ENCODE measurements at regions not wholly inside any gene's neighbourhood (a gene's known extent, or its start where the extent isn't known, plus 50 kb on each side); places are given as distances from the start of the nearest gene placed in this dataset.
A peak's percentile ranks its signal among the peaks of the same experiment; 100 is the strongest.
"Not testable (repeated sequence)": the region's sequence is repeated elsewhere in the genome, so short reads cannot be mapped to it uniquely, and the experiment has no call there.

- DNase-seq, result no peak
Measured at GRCh38 chr6:99808992-99809391, 185.0 kb downstream of the MCHR2 start.

GRCh38 chr6:99810295-99810694 lies 183.7 kb downstream of the MCHR2 start:
- no peak for DNase-seq

GRCh38 chr6:99810942-99811620 lies 182.9 kb downstream of the MCHR2 start:
- no peak for DNase-seq

- no peak for DNase-seq
Measured at GRCh38 chr6:99811636-99812035, 182.4 kb downstream of the MCHR2 start.

GRCh38 chr6:99813565-99813964 lies 180.5 kb downstream of the MCHR2 start:
- no peak for DNase-seq

- no peak for DNase-seq
Measured at GRCh38 chr6:99814230-99814928, 179.6 kb downstream of the MCHR2 start.

- DNase-seq, result no peak
Measured at GRCh38 chr6:99816795-99817194, 177.2 kb downstream of the MCHR2 start.

- no peak for DNase-seq
Measured at GRCh38 chr6:99818161-99818560, 175.9 kb downstream of the MCHR2 start.

GRCh38 chr6:99819853-99820252 lies 174.2 kb downstream of the MCHR2 start:
- no peak for DNase-seq

GRCh38 chr6:99821164-99821563 lies 172.9 kb downstream of the MCHR2 start:
- DNase-seq, result no peak

- DNase-seq, result no peak
Measured at GRCh38 chr6:99822741-99823512, 171.1 kb downstream of the MCHR2 start.

- not testable (repeated sequence) for DNase-seq
Measured at GRCh38 chr6:99823513-99824235, 170.3 kb downstream of the MCHR2 start.

GRCh38 chr6:99833034-99833433 lies 161.0 kb downstream of the MCHR2 start:
- no peak for DNase-seq

GRCh38 chr6:99836471-99836870 lies 157.6 kb downstream of the MCHR2 start:
- DNase-seq, result no peak

- DNase-seq, result no peak
Measured at GRCh38 chr6:99838607-99839006, 155.4 kb downstream of the MCHR2 start.

GRCh38 chr6:99841297-99841696 lies 152.7 kb downstream of the MCHR2 start:
- DNase-seq, result no peak

GRCh38 chr6:99846006-99846405 lies 148.0 kb downstream of the MCHR2 start:
- no peak for DNase-seq

GRCh38 chr6:99850841-99851240 lies 143.2 kb downstream of the MCHR2 start:
- DNase-seq, result no peak

- DNase-seq, result no peak
Measured at GRCh38 chr6:99852031-99852430, 142.0 kb downstream of the MCHR2 start.

GRCh38 chr6:99867026-99867425 lies 127.0 kb downstream of the MCHR2 start:
- DNase-seq, result no peak

- DNase-seq, result peak; percentile 39
Measured at GRCh38 chr6:99868074-99868702, 125.8 kb downstream of the MCHR2 start.
